Esophagus (tissue), 2 donors: ENCODE measurements at regions not wholly inside any gene's neighbourhood (a gene's known extent, or its start where the extent isn't known, plus 50 kb on each side); places are given as distances from the start of the nearest gene placed in this dataset.

Experiments
- H3K27ac ChIP-seq, 2 donors: one replicate each; pipeline ENCODE4 v1.5.1; 2013; ENCODE audit warnings: low read depth in 2 of 2, mild to moderate bottlenecking in 2 of 2, inconsistent platforms in 1 of 2, low read length in 1 of 2, moderate library complexity in 1 of 2
- H3K27me3 ChIP-seq, 2 donors: one replicate each; pipeline ENCODE4 v1.6.1; 2013; ENCODE audit warnings: low read length in 2 of 2, control low read depth in 1 of 2, mild to moderate bottlenecking in 1 of 2; ENCODE audit not compliant: insufficient read depth in 2 of 2, control insufficient read depth in 1 of 2
- H3K36me3 ChIP-seq, 2 donors: one replicate each; pipeline ENCODE4 v1.6.1; 2013; ENCODE audit warnings: low read length in 1 of 2; ENCODE audit not compliant: control insufficient read depth in 2 of 2, insufficient read depth in 2 of 2
- H3K4me1 ChIP-seq, 2 donors: one replicate each; pipeline ENCODE4 v1.6.1; 2013; ENCODE audit warnings: low read length in 1 of 2; ENCODE audit not compliant: control insufficient read depth in 2 of 2, insufficient read depth in 2 of 2
- H3K4me3 ChIP-seq, 2 donors: one replicate each; pipeline ENCODE4 v1.5.1; 2013; ENCODE audit warnings: low read length in 2 of 2, mild to moderate bottlenecking in 2 of 2, low read depth in 1 of 2, moderate library complexity in 1 of 2
- H3K9me3 ChIP-seq, 2 donors: one replicate each; pipeline ENCODE4 v1.6.1; 2013; ENCODE audit warnings: mild to moderate bottlenecking in 2 of 2, low read depth in 1 of 2, low read length in 1 of 2, moderate library complexity in 1 of 2; ENCODE audit not compliant: control insufficient read depth in 2 of 2, insufficient read depth in 1 of 2
- WGBS, 2 donors: extraction: QIAGEN DNeasy Blood & Tissue Kit; methylation state at CpG; one replicate each; pipeline ENCODE4 v1.1.7; 2013; 5-methylcytosine and 5-hydroxymethylcytosine counted together
- donor health status: healthy with polysubstance abuse.
- donor health status: Bipolar disorder and iron deficiency.

DNA sequence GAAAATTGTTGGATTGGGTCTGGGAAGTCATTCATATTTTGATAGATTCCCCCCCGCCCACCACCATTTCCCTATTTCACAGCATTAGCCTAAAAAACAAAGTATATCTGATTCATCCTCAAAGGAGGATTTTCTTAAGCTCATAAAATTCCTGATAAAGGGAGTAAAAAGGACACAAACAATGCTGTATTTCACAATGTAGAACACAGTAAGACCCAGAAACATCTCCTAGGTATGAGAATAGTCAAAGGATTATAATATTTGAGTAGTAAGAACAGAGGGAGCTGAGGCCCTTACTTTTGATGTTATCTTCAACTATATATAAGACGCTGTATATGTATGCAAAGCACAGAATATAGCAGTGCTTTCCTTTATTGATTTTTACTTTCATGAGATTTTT lies 225.3 kb downstream of the TGFB2 start:
- no peaks in the 10 kb centered on the region for H3K9me3 ChIP-seq
- 92 to 97% methylated on average over 2 of the region's 2 CpGs for WGBS, 2 donors
- H3K36me3 ChIP-seq: no peaks in the 10 kb centered on the region
- no peaks in the 10 kb centered on the region for H3K27me3 ChIP-seq
- no peaks in the 10 kb centered on the region for H3K4me1 ChIP-seq
- no peak overlapping the region for H3K4me3 ChIP-seq
- no peak overlapping the region for H3K27ac ChIP-seq

GRCh38 chr1:218571491-218571890 lies 226.4 kb downstream of the TGFB2 start:
- Histone ChIP-seq H3K36me3 (no peaks in the 10 kb centered on the region), H3K4me1 (no peaks in the 10 kb centered on the region), H3K4me3 (no peak overlapping the region), H3K27ac (no peak overlapping the region), H3K9me3 (no peaks in the 10 kb centered on the region), H3K27me3 (no peaks in the 10 kb centered on the region)
- WGBS, 2 donors: 71 to 78% methylated on average over 6 of the region's 6 CpGs

DNA sequence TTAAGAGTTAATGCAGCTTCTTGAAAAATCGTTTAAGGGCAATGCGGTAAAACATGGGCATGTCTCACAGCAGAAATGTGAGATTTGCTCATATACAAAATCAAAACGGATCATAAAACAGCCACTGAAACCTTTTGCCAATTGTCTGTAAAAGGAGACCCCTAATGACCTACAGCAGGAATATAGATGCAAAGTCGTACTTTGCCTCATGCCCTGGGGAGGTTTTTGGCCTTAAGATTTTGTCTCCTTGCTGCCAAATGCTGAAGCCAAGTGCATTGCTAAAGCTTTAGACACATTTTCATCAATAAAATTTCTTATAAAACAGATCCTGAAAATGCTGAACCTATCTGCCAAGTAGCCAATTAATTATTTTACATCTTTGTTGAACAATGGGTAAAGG lies 226.9 kb downstream of the TGFB2 start:
- no peaks in the 10 kb centered on the region for H3K27me3 ChIP-seq
- no peak overlapping the region for H3K4me3 ChIP-seq
- no peaks in the 10 kb centered on the region for H3K4me1 ChIP-seq
- H3K9me3 ChIP-seq: no peaks in the 10 kb centered on the region
- H3K36me3 ChIP-seq: no peaks in the 10 kb centered on the region
- WGBS, 2 donors: 70 to 74% methylated on average over 4 of the region's 4 CpGs
- H3K27ac ChIP-seq: no peak overlapping the region

- Histone ChIP-seq H3K9me3 (no peaks in the 10 kb centered on the region), H3K4me3 (no peak overlapping the region), H3K4me1 (no peaks in the 10 kb centered on the region), H3K36me3 (no peaks in the 10 kb centered on the region), H3K27ac (no peak overlapping the region), H3K27me3 (no peaks in the 10 kb centered on the region)
- 86% methylated on average over 2 of the region's 2 CpGs for WGBS, 2 donors
Measured at GRCh38 chr1:218573925-218574324, 228.8 kb downstream of the TGFB2 start.

DNA sequence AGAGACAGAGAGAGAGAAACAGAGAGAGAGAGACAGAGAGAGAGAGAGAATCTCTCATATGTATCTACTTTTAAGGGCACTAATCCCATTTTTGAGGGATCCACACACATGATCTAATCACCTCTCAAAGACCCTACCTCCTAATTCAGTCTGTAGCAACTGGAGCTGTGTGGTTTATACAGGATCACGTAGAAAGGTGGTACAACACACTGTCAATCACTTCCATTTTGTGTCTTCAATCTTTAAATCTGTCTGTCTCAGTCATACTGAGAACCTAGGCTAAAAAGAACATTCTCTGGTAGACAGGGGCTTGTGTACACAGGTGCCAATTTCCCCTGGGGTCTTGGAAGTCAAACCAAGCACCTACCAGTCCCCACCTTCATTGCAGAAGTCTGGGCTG lies 229.9 kb downstream of the TGFB2 start:
- Histone ChIP-seq H3K36me3 (no peaks in the 10 kb centered on the region), H3K4me1 (no peaks in the 10 kb centered on the region), H3K9me3 (no peaks in the 10 kb centered on the region), H3K27me3 (no peaks in the 10 kb centered on the region), H3K27ac (no peak overlapping the region), H3K4me3 (no peak overlapping the region)
- 77 to 91% methylated on average over 1 of the region's 1 CpG for WGBS, 2 donors

- 48 to 56% methylated on average over 1 of the region's 1 CpG for WGBS, 2 donors
- no peaks in the 10 kb centered on the region for H3K4me1 ChIP-seq
- no peaks in the 10 kb centered on the region for H3K9me3 ChIP-seq
- H3K4me3 ChIP-seq: no peak overlapping the region
- no peak overlapping the region for H3K27ac ChIP-seq
- no peaks in the 10 kb centered on the region for H3K27me3 ChIP-seq
- H3K36me3 ChIP-seq: no peaks in the 10 kb centered on the region
Measured at GRCh38 chr1:218575856-218576255, 230.7 kb downstream of the TGFB2 start.

GRCh38 chr1:218582646-218583045 lies 237.5 kb downstream of the TGFB2 start:
- Histone ChIP-seq H3K4me1 (peaks cover 0 to 4% of the 10 kb centered on the region in 2 donors), H3K27me3 (no peaks in the 10 kb centered on the region), H3K4me3 (no peak overlapping the region), H3K9me3 (no peaks in the 10 kb centered on the region), H3K27ac (no peak overlapping the region), H3K36me3 (no peaks in the 10 kb centered on the region)

GRCh38 chr1:218584418-218585155 lies 239.5 kb downstream of the TGFB2 start:
- WGBS, 2 donors: 33 to 36% methylated on average over 3 of the region's 3 CpGs
- Histone ChIP-seq H3K27ac (no peak overlapping the region), H3K36me3 (no peaks in the 10 kb centered on the region), H3K27me3 (no peaks in the 10 kb centered on the region), H3K4me3 (no peak overlapping the region), H3K4me1 (peaks cover 0 to 4% of the 10 kb centered on the region in 2 donors), H3K9me3 (no peaks in the 10 kb centered on the region)

DNA sequence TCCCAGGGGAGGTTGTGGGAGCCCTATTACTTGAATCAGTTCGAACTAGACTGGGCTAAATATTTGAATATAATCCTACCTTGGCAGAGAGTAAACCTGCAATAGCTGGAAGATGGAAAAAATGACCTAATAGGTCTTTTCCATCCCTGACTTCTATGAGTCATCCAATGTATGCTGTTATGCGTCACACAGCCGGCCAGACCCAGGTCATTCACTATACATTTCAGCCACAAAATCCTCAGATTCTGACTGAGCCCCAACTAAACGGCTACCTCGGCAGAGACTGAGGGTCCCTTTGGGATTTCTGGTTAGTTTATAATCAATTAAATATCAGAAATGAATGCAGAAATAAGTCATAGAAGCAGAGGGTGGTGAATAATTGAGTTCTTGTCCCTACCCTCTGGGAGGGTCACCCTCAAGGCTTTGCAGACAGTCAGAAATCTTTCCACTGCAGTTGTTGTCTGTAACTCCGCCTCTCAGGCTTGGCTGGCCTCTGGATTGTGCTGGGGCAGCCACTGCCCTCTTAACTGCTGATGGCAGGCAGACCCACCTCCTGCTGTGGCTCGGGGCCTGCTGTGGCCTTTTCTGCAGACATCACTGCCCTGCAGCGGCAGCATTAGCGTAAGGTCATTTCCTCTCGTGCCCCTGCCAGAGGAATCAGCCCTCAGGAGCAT lies 240.5 kb downstream of the TGFB2 start:
- H3K27me3 ChIP-seq: no peaks in the 10 kb centered on the region
- no peaks in the 10 kb centered on the region for H3K9me3 ChIP-seq
- H3K36me3 ChIP-seq: no peaks in the 10 kb centered on the region
- peaks cover 0 to 4% of the 10 kb centered on the region in 2 donors for H3K4me1 ChIP-seq
- no peak overlapping the region for H3K4me3 ChIP-seq
- WGBS, 2 donors: 39 to 47% methylated on average over 10 of the region's 10 CpGs
- peak overlapping the region in 1 of 2 donors; percentile 16 for H3K27ac ChIP-seq

- Histone ChIP-seq H3K27me3 (no peaks in the 10 kb centered on the region), H3K9me3 (no peaks in the 10 kb centered on the region), H3K4me1 (peaks cover 0 to 4% of the 10 kb centered on the region in 2 donors), H3K4me3 (no peak overlapping the region), H3K36me3 (no peaks in the 10 kb centered on the region), H3K27ac (no peak overlapping the region)
- WGBS, 2 donors: 76 to 82% methylated on average over 2 of the region's 2 CpGs
Measured at GRCh38 chr1:218587900-218588299, 242.8 kb downstream of the TGFB2 start.
